HG02571 (cell line): ENCODE measurements at regions not wholly inside any gene's neighbourhood (a gene's known extent, or its start where the extent isn't known, plus 50 kb on each side); places are given as distances from the start of the nearest gene placed in this dataset.
"Not testable (repeated sequence)": the region's sequence is repeated elsewhere in the genome, so short reads cannot be mapped to it uniquely, and the experiment has no call there.

ENCODE experiments used
- ATAC-seq: cut with Tn5 transposase; IDR thresholded peaks from one replicate; pipeline ENCODE4 v1.9.1; 2021; ENCODE audit warnings: mild to moderate bottlenecking, moderate library complexity; ENCODE audit not compliant: unreplicated experiment

DNA sequence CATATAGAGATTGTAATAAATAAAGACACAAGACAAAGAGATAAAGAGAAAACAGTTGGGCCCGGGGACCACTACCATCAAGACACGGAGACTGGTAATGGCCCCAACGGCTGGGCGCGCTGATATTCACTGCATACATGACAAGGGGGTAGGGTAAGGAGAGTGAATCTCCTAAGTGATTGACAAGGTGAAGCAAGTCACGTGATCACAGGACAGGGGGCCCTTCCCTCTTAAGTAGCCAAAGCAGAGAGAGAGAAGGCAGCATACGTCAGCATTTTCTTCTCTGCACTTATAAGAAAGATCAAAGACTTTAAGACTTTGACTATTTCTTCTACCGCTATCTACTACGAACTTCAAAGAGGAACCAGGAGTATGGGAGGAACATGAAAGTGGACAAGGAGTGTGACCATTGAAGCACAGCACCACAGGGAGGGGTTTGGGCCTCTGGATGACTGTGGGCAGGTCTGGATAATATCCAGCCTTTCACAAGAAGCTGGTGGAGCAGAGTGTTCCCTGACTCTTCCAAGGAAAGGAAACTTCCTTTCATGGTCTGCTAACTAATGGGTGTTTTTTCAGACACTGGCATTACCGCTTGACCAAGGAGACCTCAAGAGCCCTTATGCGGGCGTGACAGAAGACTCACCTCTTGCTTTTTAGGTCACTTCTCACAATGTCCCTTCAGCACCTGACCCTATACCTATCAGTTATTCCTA, 75.6 kb downstream of the MRPL39 start:
- ATAC-seq, result not testable (repeated sequence)

DNA sequence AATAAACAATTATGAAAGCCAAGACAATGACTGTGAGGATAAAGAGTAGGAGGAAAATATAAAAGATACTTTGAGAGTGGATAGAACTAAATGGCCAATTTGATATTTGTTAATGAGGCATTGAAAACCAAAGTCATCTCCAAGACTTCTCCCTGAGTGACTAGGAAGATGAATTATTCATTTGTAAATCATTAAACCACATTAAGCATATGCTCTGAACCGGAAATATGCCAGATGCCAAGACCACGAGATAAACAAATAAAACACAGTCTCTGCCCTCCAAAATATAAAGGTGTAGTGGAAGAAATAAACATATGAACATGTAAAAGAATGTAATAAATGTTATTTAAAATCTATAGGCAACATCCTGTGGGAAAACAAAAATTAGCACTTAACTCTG, 78.8 kb downstream of the MRPL39 start:
- ATAC-seq, result no peak

DNA sequence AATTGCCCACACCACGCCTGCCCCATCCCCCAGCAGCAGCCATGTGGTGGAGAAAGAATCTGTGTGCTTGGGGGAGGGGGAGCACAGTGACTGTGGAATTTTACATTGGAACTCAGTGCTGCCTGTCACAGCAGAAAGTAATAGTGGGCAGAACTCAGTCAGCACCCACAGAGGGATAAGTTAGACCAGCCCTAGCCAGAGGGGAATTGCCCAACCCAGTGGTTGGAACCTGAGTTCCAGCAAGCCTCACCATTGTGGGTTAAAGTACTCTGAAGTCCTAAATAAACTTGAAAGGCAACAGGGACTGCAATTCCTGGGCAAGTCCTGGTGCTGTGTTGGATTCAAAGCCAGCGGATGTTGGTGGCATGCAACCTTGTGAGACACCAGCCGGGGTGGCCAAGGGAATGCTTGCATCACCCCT, 88.8 kb downstream of the MRPL39 start:
- no peak for ATAC-seq

DNA sequence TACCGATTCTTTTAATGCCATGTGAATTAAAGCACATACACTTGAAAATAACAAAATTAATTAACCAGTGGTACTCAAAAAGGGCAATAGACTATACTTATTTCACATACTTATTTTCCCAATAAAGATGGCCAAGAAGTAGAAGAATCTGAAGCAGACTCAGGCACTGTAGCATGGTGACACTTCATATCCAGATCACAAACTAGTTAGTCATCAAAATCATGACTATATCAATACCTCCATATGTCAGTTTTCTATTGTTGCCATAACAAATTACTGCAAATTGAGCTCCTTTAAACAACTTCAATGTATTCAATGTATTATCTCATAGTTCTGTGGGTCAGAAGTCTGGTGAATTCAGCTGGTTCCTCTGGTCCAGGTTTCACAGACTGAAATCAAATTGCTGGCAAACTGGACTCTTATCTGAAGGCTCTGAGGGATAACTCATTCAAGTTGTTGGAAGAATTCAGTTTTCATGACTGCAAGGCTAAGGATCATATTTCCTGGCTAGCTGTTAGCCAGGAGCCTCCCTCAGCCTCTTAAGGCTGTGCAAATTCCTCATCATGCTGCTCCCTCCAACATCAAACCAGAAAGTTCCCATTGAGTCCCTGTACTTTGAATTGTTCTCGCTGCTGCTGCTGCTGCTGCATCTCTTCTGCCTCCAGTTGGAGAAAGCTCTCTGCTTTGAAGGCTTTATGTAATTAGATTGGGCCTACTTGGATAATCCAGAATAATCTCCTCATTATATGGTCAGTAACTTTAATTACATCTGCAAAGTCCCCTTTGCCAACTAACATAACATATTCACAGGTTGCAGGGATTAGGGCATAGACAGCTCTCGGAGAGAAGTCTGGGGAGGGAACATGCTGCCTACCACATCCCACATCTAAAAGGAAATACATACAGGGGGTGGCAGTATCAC, 91.5 kb downstream of the MRPL39 start:
- no peak for ATAC-seq

DNA sequence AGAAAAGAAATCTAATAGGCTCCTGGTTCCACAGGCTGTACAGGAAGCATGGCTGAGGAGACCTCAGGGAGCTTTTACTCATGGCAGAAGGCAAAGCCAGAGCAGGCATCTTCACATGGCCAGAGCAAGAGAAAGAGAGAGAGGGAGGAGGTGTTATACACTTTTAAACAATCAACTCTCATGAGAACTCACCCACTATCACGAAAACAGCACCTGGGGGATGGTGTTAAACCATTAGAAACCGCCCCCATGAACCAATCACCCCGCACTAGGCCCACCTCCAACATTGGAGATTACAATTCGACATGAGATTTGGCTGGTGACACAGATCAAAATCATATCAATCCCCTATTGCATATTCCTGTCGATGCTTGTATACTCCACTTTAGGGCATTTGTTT, 93.5 kb downstream of the MRPL39 start:
- ATAC-seq, result no peak

DNA sequence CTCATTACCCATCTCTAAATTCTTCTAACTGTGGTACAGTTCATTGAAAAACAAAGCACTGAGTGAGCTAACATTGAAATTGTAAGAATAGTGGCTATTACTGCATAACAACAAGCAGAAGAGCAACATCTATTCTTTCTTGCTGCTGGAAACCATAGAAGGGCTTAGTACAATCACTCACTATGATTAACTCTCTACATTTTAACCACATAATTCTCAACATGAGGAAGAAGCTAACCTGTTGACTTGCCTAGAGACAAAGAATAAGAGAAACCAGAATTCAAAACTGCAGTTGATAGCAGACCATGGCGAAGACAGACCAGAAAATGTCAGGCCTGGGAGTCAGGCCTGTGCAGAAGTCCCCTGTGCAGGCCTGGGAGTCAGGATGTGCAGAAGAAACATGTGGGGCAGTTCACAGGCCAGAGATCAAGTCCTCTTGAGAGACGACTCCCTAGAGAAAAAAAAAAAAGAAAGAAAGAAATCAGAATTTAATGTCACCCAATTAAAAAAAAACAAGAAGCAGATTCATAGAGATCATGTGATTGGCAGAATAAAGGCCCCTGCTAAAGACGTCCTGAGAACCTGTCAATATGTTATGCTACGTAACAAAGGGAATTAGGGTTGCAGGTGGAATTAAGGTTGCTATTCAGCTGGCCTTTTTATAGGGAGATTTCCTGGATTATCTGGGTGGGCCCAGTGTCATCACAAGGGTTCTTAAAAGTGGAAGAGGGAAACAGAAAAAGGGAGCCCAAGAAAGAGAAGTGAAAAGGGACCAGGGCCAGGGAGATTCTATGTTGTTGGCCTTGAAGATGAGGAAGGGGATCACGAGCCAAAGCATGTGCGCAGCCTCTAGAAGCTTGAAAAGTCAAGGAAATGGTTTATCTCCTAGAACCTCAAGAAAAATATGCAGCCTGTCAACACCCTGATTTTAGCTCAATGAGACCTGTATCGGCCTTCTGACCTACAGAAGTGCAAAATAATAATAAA, 94.9 kb downstream of the MRPL39 start:
- ATAC-seq, result no peak

DNA sequence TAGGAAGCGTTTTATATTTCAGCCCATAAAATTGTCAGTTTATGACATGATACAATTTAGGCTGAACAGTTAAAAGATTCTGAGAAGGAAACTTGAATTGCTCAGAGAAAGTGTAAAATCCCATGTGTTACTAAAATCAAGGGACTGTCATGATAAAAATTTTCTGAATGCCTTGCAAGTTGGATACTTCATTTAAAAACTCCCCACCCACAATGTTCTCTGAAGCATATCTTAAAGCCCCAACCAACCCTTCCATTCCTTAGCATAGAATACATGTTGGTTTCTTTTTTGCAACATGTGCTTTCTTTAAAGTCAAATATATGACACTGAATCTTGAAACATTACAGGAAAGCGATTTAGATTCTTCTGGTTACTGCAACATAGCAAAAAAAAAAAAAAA, 97.4 kb downstream of the MRPL39 start:
- peak; percentile 50 for ATAC-seq

DNA sequence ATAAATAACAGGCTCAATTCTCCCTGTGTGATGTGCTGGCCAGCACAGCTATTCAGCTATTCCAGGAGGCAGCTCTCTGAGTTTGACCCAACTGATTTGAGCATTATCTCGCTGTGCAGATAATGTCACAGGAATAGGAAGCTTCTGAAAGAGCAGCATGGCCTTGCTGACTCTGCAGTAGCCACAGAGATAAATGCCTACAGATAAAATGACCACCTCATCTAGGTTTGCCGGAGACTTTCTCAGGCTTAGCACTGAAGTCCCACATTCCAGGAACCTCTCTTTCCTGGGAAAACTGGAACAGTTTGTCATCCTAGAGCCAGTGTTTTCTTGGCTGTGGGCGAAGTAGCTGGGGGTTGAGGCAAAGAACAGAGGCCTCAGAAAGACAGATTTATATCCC, 98.9 kb downstream of the MRPL39 start:
- no peak for ATAC-seq

DNA sequence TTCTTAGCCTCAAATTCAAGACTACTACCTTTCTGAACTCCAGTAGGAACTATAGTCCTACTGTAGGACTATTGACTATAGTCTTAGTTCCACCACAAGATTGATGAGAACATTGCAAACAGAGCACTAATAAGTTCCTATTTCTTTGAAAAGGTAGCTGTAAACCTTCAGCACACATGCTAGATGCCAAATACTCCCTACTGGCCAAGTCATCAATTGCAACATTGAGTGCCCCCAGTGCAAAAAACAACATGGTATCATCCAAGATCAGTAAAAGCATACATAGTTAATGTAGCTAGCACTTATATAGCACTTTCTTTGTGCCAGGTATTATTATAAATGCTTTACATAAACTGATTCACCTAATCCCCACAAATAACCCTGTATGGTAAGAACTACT, 99.8 kb downstream of the MRPL39 start:
- no peak for ATAC-seq

DNA sequence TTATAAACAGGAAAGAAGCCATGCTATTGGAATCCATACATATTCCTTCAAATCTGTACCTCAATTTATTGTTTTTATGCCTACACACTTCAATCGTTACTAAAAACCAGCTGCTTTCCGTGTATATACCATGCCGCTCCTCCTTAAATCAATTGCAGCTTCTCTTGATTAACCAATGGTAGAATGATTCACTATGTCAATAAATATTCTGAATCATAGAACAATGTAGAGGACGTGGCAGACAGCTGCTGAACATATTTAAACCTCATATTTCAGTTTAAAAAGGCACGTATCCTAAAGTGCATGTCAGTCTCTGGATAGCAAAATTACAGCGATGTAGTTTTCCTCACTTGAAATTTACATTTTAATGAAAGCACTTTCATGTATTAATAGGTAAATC, 100.4 kb downstream of the MRPL39 start:
- no peak for ATAC-seq

DNA sequence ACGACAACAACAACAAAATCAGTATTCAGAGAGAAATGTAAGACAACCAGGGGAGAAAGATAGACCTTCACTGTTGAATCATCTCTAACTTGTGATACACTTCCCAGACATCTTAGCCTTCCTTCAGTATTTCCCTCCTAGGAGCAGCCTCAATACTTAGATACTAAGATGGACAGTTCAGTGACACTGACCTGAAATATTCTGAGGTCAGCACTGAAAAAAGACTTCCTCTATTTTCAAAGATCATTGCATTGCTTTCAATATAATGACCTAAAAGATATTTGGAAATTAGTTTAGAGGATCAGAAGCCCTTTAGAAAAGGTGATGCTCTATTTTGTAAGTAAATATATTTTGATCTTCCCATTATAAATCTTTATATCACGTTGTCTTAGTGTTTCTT, 101.0 kb downstream of the MRPL39 start:
- ATAC-seq, result no peak

DNA sequence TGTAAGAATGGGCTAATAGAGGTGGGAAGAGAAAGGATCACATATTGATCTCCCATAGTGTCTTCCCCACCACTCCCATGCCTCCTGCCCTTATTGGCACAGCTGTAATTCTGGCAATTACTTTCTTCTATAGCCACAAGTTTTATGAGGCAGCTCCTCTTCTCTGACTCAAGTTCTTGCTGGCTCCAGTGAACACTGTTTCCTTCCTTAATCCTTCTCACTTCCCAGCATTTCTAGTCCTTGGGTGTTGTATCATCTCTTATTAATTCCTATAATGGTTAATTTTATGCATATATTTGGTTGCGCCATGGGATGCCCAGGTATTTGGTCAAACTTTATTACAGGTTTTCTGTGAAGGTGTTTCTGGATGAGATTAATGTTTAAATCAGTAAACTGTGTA, 103.3 kb downstream of the MRPL39 start:
- ATAC-seq, result no peak

DNA sequence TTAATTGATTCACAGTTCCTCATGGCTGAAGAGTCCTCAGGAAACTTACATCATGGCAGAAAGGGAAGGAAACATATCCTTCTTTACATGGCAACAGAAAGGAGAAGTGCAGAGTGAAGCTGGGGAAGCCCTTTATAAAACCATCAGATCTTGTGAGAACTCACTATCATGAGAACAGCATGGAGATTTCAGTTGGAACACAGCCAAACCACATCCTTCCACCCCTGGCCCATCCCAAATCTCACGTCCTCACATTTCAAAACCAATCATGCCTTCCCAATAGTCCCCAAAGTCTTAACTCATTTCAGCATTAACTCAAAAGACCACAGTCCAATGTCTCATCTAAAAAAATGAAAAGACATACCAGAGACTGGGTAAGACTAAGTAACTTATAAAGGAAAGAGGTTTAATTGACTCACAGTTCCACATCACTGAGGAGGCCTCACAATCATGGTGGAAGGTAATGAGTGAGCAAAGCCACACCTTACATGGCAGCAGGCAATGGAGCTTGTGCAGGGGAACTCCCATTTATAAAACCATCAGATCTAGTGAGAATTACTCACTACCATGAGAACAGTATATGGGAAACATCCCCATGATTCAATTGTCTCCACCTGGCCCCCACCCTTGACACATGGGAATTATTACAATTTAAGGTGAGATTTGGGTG, 105.2 kb downstream of the MRPL39 start:
- ATAC-seq, result no peak

DNA sequence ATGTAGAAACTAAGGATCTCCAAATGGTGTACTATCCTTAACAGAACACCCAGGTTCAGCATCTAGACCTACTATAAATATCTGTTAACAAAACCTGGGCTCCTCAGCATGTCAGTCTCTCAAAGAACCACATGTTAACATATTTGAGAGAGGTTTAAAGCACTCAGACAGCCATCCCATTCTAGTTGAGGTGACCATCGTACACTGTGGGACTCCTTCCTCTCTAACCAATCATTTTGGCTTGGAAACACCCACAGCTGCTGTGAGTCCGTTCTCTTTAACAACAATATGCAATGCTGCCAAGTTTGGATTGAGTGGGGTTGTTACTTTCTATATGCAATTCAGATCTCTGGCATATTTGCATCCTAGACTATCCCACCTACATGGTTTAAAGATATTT, 105.8 kb downstream of the MRPL39 start:
- ATAC-seq, result no peak

DNA sequence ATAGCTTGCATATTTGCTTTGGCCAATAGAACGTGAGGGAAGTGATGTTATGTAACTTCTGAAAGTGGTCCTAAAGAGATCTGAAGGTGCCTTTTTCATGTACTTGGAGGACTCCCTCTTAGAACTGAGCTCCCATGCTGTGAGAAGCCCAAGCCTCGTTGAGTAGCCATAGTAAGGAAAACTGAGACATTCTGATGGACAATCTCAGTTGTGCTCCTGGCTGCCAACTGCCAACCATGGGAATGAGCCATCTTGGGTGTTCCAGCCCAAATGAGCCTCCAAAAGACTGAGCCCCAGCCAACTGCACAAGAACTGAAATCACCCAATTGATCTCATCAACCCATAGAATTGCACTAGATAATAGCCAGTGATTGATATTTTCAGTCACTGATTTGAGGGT, 106.7 kb downstream of the MRPL39 start:
- no peak for ATAC-seq

DNA sequence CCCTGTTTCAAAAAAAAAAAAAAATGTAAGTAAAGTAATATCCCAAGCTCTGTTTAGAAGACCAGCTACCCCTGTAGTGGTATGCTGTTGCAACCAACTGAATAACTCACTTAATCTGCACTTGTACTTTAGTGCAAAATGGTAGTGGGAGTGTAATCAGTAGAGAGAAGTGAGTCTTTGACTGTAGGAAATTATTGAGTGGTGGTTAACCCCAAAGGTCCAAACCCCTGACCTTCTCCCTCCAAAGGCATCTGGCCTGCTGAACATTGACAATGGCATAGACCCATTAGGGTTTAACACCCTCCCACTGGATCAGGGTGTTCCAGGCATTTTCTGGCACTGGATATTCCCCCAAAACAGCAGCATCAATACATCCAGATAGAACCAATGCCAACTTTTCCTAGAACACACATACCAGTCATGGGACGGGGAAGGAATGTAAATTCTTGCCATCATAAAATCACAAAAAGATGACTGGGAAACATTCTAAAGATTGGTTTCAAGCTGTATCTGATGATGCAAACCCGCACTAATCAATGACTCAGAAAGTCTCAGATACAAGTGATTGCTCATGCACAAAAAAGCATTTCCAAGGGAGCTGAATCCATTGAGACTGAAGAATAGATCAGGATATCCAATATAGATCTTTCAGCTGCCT, 110.3 kb downstream of the MRPL39 start:
- no peak for ATAC-seq

DNA sequence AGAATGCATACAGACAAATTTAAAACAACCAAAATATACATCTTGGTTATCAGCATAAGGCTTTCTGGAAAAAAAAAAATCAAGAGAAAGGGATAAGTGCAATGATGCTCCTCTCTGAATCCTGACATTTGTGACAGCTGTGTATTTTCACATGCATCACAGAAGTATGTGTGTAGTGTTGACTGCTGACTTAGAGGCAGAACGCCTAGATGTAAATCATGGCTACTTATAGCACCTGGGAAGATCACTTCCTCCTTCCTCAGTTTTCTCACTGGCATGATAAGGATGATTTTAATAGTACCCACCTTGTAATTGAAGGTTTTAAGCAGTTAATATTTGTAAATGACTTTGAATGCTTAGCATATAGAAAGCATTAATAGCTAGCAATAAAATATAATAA, 112.5 kb downstream of the MRPL39 start:
- ATAC-seq, result peak; percentile 57

DNA sequence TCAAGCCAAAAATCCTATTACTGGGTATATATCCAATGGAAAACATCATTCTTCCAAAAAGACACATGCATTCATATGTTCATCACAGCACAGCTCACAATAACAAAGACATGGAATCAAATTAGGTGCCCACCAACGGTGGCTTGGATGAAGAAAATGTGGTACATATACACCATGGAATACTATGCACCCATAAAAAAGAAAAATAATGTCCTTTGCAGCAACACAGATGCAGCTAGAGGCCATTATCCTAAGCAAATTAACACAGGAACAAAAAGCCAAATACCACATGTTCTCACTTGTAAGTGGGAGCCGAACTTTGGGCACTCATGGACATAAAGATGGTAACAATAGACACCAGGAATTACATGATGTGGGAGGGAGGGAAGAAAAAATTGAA, 113.6 kb downstream of the MRPL39 start:
- ATAC-seq, result no peak

DNA sequence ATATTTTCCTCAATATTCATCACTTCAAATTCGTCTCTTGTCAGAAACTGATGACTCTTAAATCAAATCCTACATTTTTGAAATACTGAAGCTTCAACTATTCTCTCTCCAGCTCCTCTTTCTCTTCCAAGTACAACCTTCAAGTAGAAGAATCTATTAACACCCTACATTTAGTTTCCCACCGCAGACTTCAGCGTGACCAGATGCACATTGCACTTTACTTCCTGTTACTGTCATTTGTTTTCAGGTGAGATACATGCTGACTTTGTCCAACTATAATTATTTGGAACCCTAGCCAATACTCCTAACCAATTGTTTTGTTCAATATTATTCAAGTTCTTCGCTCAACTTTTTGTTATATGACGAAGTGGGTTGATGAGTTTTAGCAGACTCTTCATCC, 116.0 kb downstream of the MRPL39 start:
- no peak for ATAC-seq

DNA sequence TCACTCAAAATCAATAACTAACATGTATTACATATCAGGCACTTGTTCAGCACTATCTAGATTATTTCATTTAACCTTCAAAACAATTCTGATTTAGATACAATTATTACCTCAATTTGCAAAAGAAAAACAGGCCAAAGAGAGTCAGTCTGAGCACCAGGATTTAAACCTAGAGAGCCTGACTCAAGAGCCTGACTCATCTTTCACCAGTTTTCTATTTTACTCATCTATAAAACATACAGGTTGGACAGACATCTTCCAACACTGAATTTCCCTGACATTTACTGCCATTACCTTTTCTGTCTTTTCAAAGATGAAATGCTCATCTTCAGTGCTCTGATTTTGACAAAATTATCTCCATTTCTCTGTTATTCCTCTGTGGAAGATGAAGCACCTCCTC, 116.5 kb downstream of the MRPL39 start:
- no peak for ATAC-seq
